ENCODE measurements at regions not wholly inside any gene's neighbourhood (a gene's known extent, or its start where the extent isn't known, plus 50 kb on each side); places are given as distances from the start of the nearest gene placed in this dataset.

- Histone ChIP-seq H3K4me2 (ENCODE audit: extremely low read depth, insufficient read depth, low read length) (no peak overlapping the region), H4K20me1 (ENCODE audit: control insufficient read depth, extremely low read depth, insufficient read depth, low read length) (no peaks in the 10 kb centered on the region), H3K36me3 (ENCODE audit: control insufficient read depth, insufficient read depth, low read length) (no peaks in the 10 kb centered on the region), H3K4me1 (ENCODE audit: control insufficient read depth, extremely low read depth, insufficient read depth, low read length) (no peaks in the 10 kb centered on the region), H3K9ac (ENCODE audit: insufficient read depth, low read length) (no peak overlapping the region), H3K4me3 (replicated peaks in 1 of 4; ENCODE audit: control extremely low read depth in 1 of 4, insufficient read depth in 1 of 4, low read depth in 3 of 4, low read length in 4 of 4) (no peak overlapping the region), H3K27me3 (ENCODE audit: control insufficient read depth, insufficient read depth, low read length) (no peaks in the 10 kb centered on the region), H3K27ac (ENCODE audit: insufficient read depth, low read length) (no peak overlapping the region), H2AFZ (ENCODE audit: low read length) (no peak overlapping the region), H3K9me3 (ENCODE audit: control insufficient read depth, insufficient read depth, low read depth, low read length) (no peaks in the 10 kb centered on the region), H3K79me2 (ENCODE audit: control insufficient read depth, insufficient read depth, low read length) (no peaks in the 10 kb centered on the region)
- DNase-seq (ENCODE audit: low read depth in 2 of 2): peak in 1 of 2 donors; percentile 39
- TF ChIP-seq EZH2 (IDR thresholded peaks at IDR 0.05; ENCODE audit: low read length, missing control alignments) (no peak), CTCF (conservative IDR thresholded peaks at IDR 0.05 in 1 of 2, IDR thresholded peaks at IDR 0.05 in 1 of 2; ENCODE audit: low read depth in 1 of 2, low read length in 2 of 2) (no peak)
Measured at GRCh38 chr10:28913436-28914237, 236.3 kb downstream of the BAMBI start.

GRCh38 chr10:28914701-28915100 is 237.4 kb downstream of the BAMBI start:
- DNase-seq (ENCODE audit: low read depth in 2 of 2): no peak
- Histone ChIP-seq H4K20me1 (ENCODE audit: control insufficient read depth, extremely low read depth, insufficient read depth, low read length) (no peaks in the 10 kb centered on the region), H3K4me3 (replicated peaks in 1 of 4; ENCODE audit: control extremely low read depth in 1 of 4, insufficient read depth in 1 of 4, low read depth in 3 of 4, low read length in 4 of 4) (no peak overlapping the region), H3K79me2 (ENCODE audit: control insufficient read depth, insufficient read depth, low read length) (no peaks in the 10 kb centered on the region), H3K36me3 (ENCODE audit: control insufficient read depth, insufficient read depth, low read length) (no peaks in the 10 kb centered on the region), H3K9me3 (ENCODE audit: control insufficient read depth, insufficient read depth, low read depth, low read length) (no peaks in the 10 kb centered on the region), H2AFZ (ENCODE audit: low read length) (no peak overlapping the region), H3K4me1 (ENCODE audit: control insufficient read depth, extremely low read depth, insufficient read depth, low read length) (no peaks in the 10 kb centered on the region), H3K27ac (ENCODE audit: insufficient read depth, low read length) (no peak overlapping the region), H3K4me2 (ENCODE audit: extremely low read depth, insufficient read depth, low read length) (no peak overlapping the region), H3K9ac (ENCODE audit: insufficient read depth, low read length) (no peak overlapping the region), H3K27me3 (ENCODE audit: control insufficient read depth, insufficient read depth, low read length) (no peaks in the 10 kb centered on the region)
- no peak for TF ChIP-seq EZH2 (IDR thresholded peaks at IDR 0.05; ENCODE audit: low read length, missing control alignments)
- no peak for TF ChIP-seq CTCF (conservative IDR thresholded peaks at IDR 0.05 in 1 of 2, IDR thresholded peaks at IDR 0.05 in 1 of 2; ENCODE audit: low read depth in 1 of 2, low read length in 2 of 2)

- no peaks in the 10 kb centered on the region for H3K9me3 ChIP-seq (ENCODE audit: control insufficient read depth, insufficient read depth, low read depth, low read length)
- no peaks in the 10 kb centered on the region for H4K20me1 ChIP-seq (ENCODE audit: control insufficient read depth, extremely low read depth, insufficient read depth, low read length)
- H3K79me2 ChIP-seq (ENCODE audit: control insufficient read depth, insufficient read depth, low read length): no peaks in the 10 kb centered on the region
- no peak overlapping the region for H2AFZ ChIP-seq (ENCODE audit: low read length)
- H3K9ac ChIP-seq (ENCODE audit: insufficient read depth, low read length): no peak overlapping the region
- H3K4me2 ChIP-seq (ENCODE audit: extremely low read depth, insufficient read depth, low read length): no peak overlapping the region
- no peak overlapping the region for H3K27ac ChIP-seq (ENCODE audit: insufficient read depth, low read length)
- H3K27me3 ChIP-seq (ENCODE audit: control insufficient read depth, insufficient read depth, low read length): no peaks in the 10 kb centered on the region
- TF ChIP-seq CTCF (conservative IDR thresholded peaks at IDR 0.05 in 1 of 2, IDR thresholded peaks at IDR 0.05 in 1 of 2; ENCODE audit: low read depth in 1 of 2, low read length in 2 of 2) (no peak), EZH2 (IDR thresholded peaks at IDR 0.05; ENCODE audit: low read length, missing control alignments) (no peak)
- H3K4me1 ChIP-seq (ENCODE audit: control insufficient read depth, extremely low read depth, insufficient read depth, low read length): no peaks in the 10 kb centered on the region
- H3K36me3 ChIP-seq (ENCODE audit: control insufficient read depth, insufficient read depth, low read length): no peaks in the 10 kb centered on the region
- DNase-seq (ENCODE audit: low read depth in 2 of 2): no peak
- H3K4me3 ChIP-seq (replicated peaks in 1 of 4; ENCODE audit: control extremely low read depth in 1 of 4, insufficient read depth in 1 of 4, low read depth in 3 of 4, low read length in 4 of 4): no peak overlapping the region
Measured at GRCh38 chr10:28915989-28916588, 238.8 kb downstream of the BAMBI start.

Measured in fibroblast of lung (primary cell).